Endothelial cell (in vitro differentiated cells): ENCODE measurements at regions not wholly inside any gene's neighbourhood (a gene's known extent, or its start where the extent isn't known, plus 50 kb on each side); places are given as distances from the start of the nearest gene placed in this dataset.

Source experiments
- DNase-seq: peaks from one replicate; pipeline ENCODE4 v3.0.0; 2021; ENCODE audit warnings: low spot score
- H3K27ac Mint-ChIP-seq: one replicate; pipeline ENCODE4 v1.8.0; 2021; ENCODE audit warnings: mixed read lengths, inconsistent platforms; ENCODE audit not compliant: unreplicated experiment
- H3K27me3 Mint-ChIP-seq: one replicate; pipeline ENCODE4 v1.8.0; 2021; ENCODE audit warnings: mild to moderate bottlenecking, moderate library complexity, mixed read lengths, inconsistent platforms; ENCODE audit not compliant: unreplicated experiment
- H3K36me3 Mint-ChIP-seq: one replicate; pipeline ENCODE4 v1.8.0; 2021; ENCODE audit warnings: mild to moderate bottlenecking, low read depth, mixed read lengths, inconsistent platforms; ENCODE audit not compliant: unreplicated experiment
- H3K4me1 Mint-ChIP-seq: one replicate; pipeline ENCODE4 v1.8.0; 2021; ENCODE audit warnings: mild to moderate bottlenecking, mixed read lengths, inconsistent platforms; ENCODE audit not compliant: unreplicated experiment
- H3K4me3 Mint-ChIP-seq: one replicate; pipeline ENCODE4 v1.8.0; 2021; ENCODE audit warnings: mild to moderate bottlenecking, mixed read lengths, inconsistent platforms; ENCODE audit not compliant: unreplicated experiment
- H3K9me3 Mint-ChIP-seq: one replicate; pipeline ENCODE4 v1.8.0; 2021; ENCODE audit warnings: mixed read lengths, inconsistent platforms; ENCODE audit not compliant: unreplicated experiment
- TF ChIP-seq, protein P1 (sequence below): fragments of 200-600 bp; sonication (generic); IDR thresholded peaks from one replicate; pipeline ENCODE4 v1.5.0; 2021; ENCODE audit warnings: antibody characterized with exemption; ENCODE audit not compliant: unreplicated experiment

DNA sequence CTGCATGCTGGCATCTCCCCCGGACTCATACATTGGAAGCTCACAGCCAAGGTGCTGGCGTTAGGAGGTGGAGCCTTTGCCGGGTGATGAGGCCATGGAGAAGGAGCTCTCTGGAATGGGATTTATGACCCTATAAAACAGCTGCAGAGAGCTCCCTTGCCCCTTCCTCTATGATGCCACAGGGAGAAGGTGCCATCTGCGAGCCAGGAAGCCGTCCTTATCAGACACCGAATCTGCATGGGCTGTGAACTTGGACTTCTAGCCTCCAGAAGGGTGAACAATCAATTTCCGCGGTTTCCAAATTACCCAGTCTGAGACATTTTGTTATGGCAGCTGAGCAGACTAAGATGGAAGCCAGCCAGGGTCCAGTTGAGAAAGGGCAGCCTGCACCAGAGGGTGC lies 381.2 kb upstream of the IRX1 start:
- TF ChIP-seq, protein P1, sequence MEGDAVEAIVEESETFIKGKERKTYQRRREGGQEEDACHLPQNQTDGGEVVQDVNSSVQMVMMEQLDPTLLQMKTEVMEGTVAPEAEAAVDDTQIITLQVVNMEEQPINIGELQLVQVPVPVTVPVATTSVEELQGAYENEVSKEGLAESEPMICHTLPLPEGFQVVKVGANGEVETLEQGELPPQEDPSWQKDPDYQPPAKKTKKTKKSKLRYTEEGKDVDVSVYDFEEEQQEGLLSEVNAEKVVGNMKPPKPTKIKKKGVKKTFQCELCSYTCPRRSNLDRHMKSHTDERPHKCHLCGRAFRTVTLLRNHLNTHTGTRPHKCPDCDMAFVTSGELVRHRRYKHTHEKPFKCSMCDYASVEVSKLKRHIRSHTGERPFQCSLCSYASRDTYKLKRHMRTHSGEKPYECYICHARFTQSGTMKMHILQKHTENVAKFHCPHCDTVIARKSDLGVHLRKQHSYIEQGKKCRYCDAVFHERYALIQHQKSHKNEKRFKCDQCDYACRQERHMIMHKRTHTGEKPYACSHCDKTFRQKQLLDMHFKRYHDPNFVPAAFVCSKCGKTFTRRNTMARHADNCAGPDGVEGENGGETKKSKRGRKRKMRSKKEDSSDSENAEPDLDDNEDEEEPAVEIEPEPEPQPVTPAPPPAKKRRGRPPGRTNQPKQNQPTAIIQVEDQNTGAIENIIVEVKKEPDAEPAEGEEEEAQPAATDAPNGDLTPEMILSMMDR = no peak
- no peak overlapping the region for H3K27ac Mint-ChIP-seq
- H3K9me3 Mint-ChIP-seq = no peaks in the 10 kb centered on the region
- peaks cover 4% of the 10 kb centered on the region for H3K36me3 Mint-ChIP-seq
- DNase-seq = no peak
- no peaks in the 10 kb centered on the region for H3K4me1 Mint-ChIP-seq
- peaks cover 13% of the 10 kb centered on the region for H3K27me3 Mint-ChIP-seq
- no peak overlapping the region for H3K4me3 Mint-ChIP-seq

DNA sequence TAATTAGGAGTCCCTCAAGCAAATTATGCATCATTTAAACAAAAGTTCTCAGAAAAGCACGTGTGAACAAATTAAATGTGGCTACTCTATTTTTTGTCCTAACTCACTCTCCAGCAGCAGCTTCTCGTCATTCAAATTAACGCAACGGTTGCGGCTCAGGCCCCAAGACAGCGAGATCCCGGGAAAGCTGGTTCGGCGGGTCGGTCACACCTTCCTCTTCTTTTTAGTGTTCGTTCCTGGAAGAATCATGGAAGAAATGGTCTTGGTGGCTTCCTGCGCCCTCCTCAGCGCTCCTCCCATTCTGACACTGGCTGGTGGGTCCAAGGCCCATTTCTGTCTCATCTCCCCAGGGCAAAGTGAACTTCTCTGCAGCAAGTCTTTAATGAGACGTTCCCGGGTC lies 382.8 kb upstream of the IRX1 start:
- H3K27me3 Mint-ChIP-seq = peaks cover 14% of the 10 kb centered on the region
- no peak for DNase-seq
- no peak overlapping the region for H3K27ac Mint-ChIP-seq
- TF ChIP-seq, protein P1 = no peak
- H3K4me3 Mint-ChIP-seq = no peak overlapping the region
- no peaks in the 10 kb centered on the region for H3K4me1 Mint-ChIP-seq
- H3K36me3 Mint-ChIP-seq = peaks cover 4% of the 10 kb centered on the region
- no peaks in the 10 kb centered on the region for H3K9me3 Mint-ChIP-seq

DNA sequence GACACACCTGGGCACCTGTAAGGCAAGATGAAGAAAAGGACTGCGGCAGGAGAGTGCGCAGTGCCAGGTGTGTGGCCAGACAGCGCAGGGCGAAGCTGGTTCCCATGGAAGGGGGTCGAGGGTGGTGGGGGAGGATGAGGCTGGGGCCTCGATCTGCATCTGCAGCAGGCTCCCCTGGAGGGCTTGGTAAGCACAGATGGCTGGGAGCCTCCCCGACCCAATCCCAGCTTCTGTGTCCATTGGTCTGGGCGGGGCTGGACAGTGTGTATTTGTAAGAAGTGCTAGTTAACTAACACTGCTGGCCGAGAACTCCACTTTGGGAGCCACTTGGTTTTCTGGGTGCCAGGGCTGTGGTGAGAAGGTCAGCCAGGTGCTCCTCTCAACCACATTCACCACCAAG lies 385.1 kb upstream of the IRX1 start:
- DNase-seq = no peak
- TF ChIP-seq, protein P1 = no peak
- no peak overlapping the region for H3K4me3 Mint-ChIP-seq
- no peak overlapping the region for H3K27ac Mint-ChIP-seq
- peaks cover 1% of the 10 kb centered on the region for H3K36me3 Mint-ChIP-seq
- no peaks in the 10 kb centered on the region for H3K4me1 Mint-ChIP-seq
- H3K9me3 Mint-ChIP-seq = no peaks in the 10 kb centered on the region
- H3K27me3 Mint-ChIP-seq = peaks cover 8% of the 10 kb centered on the region

DNA sequence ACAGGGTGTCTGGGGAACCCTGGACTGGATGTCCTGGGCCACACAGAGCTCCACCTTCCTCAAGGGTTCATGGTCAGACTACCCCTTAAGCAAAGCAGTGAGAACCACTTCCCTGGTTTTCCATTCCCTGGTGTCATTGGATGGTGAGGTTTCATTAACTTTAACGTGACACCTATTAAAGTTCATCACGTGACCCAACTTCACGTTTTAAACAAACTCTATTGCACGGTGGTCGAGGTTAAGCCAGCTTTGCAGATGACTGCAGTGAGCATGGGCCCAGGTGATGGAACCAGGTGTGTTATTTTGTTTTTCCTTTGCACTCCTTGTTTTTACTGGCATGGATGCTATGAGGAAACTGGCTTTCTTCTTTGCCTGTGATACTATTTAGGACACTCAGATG lies 385.7 kb upstream of the IRX1 start:
- Mint-ChIP-seq H3K4me3 (no peak overlapping the region), H3K27ac (no peak overlapping the region), H3K9me3 (no peaks in the 10 kb centered on the region), H3K27me3 (peaks cover 7% of the 10 kb centered on the region), H3K36me3 (peaks cover 7% of the 10 kb centered on the region), H3K4me1 (no peaks in the 10 kb centered on the region)
- no peak for DNase-seq
- TF ChIP-seq, protein P1 = no peak

DNA sequence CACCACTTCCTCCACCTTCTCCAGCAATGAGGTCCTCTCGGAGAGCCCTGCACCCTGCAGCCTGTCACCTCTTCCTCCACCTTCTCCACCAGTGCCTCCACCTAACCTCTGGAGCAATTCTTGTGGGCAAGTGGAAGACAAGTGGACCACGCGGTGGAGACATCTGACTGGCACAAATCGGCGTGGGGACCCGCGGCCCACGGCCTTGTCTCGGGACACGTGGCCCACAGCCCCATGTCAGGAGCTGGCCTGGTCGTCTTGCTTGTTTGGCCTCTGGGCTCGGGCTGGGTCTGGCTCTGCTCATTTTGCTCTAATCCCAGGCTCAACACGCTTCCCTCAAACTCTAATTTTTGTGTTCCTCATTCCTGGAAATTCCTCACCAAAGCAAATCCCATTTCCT lies 393.1 kb upstream of the IRX1 start:
- TF ChIP-seq, protein P1 = no peak
- Mint-ChIP-seq H3K4me3 (no peak overlapping the region), H3K27me3 (peaks cover 6% of the 10 kb centered on the region), H3K36me3 (peaks cover 13% of the 10 kb centered on the region), H3K9me3 (peaks cover 15% of the 10 kb centered on the region), H3K27ac (no peak overlapping the region), H3K4me1 (no peaks in the 10 kb centered on the region)
- no peak for DNase-seq
